Inflammatory macrophage treated with lipopolysaccharide for 1 hour (primary cell): ENCODE measurements at regions not wholly inside any gene's neighbourhood (a gene's known extent, or its start where the extent isn't known, plus 50 kb on each side); places are given as distances from the start of the nearest gene placed in this dataset.
"Not testable (repeated sequence)": the region's sequence is repeated elsewhere in the genome, so short reads cannot be mapped to it uniquely, and the experiment has no call there.

ENCODE experiments used
- DNase-seq, 2 donors: peaks; one replicate each; pipeline ENCODE4 v3.0.0-alpha.2; 2020 to 2022

DNA sequence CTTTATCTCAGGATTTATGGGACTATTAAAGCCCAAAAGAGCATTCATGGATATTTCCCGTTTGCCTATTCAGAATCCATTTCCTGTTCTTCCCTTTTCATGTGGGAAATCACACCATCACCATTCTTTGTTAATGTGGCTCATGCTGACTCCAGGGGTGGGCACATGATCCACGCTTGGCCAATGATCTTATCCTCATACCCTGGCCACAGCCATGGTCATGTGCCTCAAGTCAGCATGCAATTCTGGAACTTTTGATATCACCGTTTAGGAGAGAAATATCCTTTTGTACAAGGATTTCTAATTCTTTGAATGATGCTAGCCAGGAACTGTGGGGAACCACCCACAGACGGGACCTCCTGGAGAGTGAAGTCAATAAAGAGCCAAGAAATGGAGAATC lies 272.2 kb downstream of the PRELID2 start:
- DNase-seq: no peak

DNA sequence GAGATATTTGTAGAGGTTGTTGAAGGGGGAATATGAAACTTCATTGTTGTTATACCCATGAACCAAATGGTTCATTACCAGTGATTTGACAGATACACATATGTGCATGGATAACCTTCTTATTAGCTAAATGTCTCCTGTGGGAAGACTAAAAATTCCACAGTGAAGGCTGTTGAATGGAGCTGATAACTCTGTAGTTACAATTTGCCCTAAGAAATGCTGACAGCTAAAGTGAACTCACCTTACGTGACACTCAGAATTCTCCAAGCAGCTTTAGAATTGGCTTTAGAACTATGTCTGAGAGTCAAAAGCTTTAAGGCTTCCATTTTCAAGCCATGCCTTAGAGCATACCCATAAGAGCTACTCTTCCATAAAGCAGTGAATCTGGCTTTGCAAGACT lies 276.9 kb downstream of the PRELID2 start:
- no peak for DNase-seq

DNA sequence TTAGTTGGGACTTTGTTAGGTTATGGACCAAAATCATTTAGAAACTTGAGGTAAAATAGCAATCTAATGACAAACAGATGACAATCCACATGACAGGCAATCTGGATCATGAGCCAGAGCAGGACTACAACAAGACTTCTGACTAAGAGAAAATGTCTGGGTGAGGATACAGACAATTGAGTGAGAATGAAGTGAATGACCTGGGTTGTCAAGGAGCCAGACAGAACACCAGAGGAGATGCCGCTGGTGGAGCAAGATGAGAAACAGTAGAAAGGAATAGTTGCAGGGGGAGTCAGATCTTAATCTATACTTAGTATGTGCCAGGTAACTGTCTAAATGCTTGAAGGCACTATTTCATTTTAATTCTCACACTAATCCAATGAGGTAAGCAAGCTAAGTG lies 277.8 kb downstream of the PRELID2 start:
- no peak for DNase-seq

DNA sequence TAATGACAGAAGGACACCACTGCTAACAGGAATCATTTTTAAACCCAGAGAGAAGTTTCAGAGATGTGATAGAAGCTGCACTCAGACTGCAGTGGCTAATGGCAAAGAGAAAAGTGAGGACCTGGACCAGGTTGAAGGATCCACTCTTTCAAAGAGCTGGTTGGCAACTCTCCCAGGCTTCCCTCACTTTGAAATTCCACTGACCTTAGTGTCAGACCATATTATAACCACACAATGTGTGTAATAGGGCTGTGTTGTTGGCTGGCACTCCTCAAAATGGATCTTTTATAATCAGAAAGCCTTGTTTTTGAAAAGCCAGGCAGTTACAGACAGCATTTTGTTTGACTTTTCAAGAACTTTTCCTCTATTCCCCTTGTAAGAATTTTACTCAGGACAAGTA lies 280.7 kb downstream of the PRELID2 start:
- no peak for DNase-seq

DNA sequence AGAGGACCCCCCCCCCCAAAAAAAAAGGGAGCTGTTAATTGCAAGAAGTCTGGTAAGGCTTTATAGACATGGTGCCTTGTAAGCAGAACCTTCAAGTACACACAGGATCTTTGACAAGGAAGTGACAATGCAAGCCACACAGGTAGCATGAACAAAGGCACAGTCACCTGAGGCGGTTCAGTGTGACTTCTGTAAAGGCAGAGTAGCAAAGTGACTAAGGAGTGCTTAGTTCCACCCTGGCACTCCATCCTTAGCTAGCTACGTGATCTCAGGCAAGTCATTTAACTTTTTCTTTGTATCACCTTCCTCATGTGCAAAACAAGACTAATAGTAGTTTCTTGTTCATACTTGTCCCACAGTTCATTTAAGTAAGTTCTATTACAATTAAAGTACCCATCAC lies 282.0 kb downstream of the PRELID2 start:
- no peak for DNase-seq

DNA sequence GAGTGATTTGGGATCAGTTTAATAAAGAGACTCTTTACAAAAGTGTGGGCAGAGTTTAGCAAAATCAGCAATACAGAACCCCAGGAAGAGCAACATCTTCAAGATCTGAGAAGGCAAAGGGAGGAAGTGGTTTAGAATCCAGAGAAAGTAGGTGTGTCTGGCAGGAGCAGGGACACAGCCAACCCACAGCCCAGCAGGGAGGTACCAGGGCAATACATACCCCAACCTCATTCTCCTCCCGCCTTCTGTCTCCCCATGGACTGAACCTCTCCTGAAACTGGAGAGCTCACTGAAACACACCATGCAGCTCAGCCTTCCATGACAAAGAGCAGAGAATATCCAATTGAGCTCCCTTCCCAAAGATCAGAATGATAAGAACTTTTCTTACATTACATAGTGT lies 283.4 kb downstream of the PRELID2 start:
- no peak for DNase-seq

DNA sequence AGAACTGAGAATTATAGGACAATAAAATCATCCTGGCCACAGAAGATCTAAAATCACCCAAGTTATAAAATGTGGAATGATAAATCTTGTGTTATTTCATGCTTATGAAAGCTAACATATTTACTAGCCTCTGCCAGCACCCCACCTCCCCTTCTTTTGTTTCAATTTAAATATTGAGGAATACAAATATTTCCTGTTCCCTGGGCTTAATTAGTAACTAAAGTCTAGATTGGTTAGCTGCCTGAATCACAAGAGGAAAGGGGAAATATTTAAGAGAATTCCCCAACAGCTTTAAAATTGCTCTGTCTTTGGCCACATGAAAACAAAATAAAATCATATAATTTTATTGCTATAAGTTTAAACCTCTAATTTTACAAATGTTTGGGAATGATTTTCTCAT lies 287.0 kb downstream of the PRELID2 start:
- no peak for DNase-seq

DNA sequence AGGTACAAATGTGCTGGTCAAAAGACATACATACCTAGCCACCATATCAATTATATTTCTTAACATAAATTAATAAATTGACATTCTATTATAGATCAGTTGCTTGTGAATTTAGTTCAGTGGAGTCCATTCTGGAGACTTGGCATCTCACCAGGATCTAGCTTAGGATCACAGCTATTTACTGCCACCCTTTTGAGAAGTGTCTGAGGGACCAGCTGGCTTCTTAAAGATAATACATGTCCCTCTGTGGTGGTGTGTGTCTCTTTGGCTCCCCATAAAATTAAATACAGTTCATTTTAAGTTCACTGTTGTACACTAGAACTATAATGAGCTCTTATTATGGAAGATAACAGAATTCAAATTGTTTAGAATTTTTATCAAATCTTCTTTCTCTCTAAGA lies 290.7 kb downstream of the PRELID2 start:
- DNase-seq: no peak

DNA sequence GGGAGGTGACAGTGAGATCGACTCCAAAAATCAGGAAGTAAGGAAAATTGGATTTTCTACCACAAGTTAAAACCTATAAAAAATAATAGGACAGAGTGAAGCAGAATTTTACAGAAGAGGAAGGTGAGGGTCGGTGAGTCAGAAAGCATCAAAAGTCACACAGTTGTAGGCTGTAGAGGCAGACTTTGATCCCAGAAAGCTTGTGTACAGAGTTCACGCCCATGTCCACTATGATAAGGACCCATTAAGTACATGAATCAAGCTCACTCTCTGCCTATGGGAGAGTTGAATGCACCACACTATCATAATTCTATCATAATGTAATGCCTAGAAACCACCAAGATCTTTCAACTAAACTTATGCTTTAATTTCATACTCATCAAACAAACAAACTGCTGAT lies 291.2 kb downstream of the PRELID2 start:
- DNase-seq: no peak

DNA sequence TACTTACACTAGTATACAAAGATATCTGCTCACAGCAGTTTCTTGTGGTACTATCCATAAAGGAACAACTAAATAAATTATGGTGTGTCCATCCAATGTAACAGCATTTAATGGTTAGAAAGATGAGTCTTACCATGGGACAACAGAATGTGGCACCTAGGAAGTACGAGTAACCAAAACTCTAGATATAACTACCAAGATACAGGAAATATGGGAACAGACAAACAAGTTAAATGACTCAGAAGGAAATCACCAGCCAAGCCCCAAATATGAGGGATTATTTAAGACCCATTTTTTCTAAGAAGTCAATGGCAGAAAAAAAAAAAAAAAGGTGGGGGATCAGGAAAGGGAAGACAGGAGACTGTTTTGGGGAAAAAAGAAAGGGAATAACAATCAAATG lies 294.8 kb downstream of the PRELID2 start:
- no peak for DNase-seq

DNA sequence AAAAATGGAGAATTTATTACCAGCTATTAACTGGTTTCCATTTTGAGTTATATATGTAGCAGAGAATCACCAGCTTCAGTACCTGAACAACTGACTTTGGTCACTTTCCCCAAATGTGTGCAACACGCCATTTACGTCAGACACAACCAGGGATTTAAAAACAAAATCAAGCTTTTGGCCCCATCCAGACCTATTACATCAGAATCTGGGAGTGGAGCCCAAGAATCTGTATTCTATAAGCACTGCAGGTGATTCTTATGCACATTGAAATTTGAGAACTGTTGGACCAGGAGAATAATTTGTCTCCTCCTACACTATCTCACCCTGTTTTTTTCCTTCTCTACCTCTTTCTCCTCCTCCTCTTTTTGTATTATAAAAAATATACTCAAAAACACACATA lies 295.9 kb downstream of the PRELID2 start:
- DNase-seq: no peak

DNA sequence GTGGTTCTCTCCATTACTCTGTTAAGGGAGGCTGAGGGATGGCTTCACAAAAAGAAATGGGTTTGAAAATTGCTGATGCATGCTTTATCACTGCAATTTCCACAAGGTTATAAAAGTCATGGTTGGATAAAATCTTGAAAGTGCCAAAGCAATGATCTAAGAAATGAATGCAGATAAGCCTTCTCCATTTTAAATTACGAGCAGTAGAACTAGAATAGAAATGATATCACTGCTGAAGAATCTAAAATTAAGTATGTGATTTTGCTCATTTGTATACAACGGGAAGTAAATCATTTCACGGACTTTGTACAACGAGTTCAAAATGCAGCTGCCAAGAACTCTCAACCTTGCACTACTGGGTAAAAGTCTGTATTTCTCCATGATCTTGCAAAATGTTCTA lies 299.0 kb downstream of the PRELID2 start:
- no peak for DNase-seq

DNA sequence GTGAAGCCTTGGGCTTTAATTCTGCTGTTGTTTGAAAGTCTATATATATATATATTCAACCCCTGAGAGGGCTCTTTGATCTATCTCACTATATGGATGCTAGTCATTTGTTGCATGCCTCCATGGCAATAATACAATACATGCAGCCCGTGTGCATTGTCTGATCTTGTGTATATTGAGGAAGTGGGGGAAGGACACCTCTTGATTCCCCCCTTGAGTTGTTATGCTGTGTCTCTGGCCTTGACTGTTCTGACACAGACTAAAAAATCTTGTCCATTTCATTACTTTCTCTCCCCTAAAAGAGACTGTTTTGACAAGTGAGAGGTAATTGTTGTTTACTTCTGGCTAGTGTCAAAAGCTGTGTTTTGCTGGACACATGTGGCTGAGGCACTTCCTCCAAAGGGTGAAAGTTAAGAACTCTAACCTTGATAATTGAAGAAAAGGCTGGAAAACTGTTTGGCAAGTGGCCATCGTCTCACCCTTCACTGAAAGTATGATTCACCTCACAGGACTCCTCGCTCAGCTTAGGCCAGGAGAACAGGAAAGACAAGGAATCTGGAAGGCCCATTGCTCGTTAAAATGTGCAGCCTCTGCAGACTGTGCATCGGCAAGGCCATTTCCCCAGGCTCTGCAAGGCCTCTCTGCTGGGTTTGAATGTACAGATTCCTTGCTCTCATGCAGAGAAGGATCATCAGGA lies 304.0 kb downstream of the PRELID2 start:
- DNase-seq: no peak

DNA sequence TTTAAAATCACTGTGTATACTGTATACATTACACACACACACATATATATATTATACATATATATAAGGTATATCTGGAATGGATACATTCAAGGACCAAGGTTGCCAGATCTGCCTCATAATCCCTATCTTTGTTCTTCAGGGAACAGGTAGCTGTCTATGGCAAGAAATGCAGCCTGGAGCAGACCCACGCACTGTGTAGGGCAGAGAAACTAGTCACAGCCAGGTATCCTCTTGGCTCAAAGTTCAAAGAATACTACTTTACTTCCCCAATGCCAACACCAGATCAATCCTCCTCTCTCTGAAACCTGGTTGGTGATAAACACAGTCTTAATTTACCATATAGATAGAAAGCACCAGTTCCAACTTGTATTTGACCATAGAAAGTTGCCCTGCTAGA lies 313.6 kb downstream of the PRELID2 start:
- DNase-seq: no peak

DNA sequence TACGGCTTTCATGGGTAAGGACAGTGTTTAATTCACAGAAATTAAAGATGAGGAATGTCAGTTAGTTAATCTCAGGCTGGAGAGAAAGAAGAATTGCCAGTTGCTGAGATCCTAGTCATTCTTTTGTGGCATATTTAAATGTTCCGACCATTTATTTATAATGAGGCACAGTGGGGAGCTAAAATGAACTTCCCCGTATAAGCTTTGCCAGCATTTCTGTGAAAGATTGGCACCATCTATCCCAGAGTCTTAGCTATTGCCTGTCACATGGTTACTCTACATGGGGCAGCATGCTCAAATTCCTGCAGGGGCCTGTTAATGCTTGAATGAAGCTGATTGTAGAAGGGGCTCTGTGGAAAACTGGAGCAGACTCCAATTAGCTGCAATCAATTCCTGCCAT lies 314.1 kb downstream of the PRELID2 start:
- no peak for DNase-seq

DNA sequence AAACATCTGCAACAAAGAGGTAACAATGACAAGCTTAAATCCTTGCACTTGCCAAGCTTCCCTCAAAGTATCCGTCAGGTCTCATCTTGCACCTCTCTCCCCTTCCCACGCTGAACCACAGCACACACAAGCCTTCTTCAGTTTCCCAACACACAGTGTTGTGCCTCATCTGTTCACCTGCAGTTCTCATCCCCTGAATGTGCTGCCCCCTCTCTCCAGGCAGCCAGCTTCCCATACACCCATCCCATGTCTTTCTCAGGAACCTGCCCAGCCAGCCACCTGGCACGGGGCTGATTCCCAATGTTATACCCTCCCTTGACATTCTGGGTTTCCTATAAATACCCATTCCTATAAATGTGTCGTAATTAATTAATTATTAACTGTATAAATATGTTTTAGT lies 314.8 kb downstream of the PRELID2 start:
- DNase-seq: no peak

DNA sequence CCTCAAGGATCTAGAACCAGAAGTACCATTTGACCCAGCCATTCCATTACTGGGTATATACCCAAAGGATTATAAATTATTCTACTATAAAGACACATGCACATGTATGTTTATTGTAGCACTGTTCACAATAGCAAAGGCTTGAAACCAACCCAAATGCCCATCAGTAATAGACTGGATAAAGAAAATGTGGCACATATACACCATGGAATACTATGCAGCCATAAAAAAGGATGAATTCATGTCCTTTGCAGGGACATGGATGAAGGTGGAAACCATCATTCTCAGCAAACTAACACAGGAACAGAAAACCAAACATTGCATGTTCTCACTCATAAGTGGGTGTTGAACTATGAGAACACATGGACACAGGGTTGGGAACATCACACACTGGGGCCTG lies 317.6 kb downstream of the PRELID2 start:
- DNase-seq: not testable (repeated sequence)

DNA sequence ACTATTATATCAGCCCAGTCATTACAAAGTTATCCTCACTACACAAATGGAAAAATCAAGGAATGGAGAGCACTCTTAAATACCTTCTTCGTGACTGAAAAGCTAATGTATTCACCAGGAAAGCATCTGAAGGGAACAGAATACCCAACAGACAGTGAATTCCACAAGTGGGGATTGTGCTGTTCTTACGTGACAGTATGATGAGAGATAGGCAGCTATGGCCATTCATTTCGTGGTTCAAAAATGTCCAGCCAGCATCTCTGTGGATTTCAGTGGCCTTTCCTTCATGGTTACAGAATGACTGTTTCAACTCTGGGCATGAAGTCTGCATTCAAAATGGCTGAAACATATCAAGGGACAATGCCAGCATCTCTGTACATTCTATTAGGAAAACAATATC lies 323.8 kb downstream of the PRELID2 start:
- no peak for DNase-seq

DNA sequence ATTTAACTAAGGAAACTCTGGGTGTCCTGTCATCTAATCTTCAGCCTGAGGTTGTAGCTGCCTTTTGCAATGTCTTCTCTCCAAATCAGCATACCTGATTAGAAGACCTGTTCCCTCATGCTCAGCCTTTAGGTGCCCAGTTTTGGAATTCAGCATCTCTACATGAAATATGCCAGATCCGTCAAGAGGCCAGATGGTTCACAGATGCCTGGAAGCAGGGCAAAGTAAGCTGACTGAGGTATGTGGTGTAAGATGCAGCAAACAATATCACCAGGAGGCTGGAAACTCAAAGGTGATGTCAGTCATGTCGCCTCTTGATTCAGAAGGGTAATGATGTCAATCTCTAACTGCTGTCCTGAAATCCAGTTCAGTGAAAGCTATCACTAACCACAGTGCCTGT lies 324.4 kb downstream of the PRELID2 start:
- no peak for DNase-seq

DNA sequence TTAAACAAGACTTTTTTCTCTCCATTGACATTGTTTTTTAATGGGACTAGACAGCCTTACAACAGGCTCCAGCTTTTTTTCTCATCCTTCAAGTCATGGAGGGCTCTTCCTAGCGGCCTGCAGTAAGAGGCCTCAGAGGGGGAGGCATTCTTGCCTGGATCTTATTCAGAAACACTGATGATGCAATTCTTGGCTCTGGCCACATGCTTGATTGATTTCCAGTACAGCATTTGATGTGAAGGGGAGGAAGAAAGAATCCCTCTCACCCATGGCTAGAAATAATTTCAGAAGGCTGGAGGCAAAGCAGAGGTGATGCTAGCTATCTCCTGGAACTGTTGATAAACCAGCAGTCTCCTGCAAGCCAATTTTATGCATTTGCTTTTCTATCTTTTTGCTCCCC lies 324.8 kb downstream of the PRELID2 start:
- no peak for DNase-seq

DNA sequence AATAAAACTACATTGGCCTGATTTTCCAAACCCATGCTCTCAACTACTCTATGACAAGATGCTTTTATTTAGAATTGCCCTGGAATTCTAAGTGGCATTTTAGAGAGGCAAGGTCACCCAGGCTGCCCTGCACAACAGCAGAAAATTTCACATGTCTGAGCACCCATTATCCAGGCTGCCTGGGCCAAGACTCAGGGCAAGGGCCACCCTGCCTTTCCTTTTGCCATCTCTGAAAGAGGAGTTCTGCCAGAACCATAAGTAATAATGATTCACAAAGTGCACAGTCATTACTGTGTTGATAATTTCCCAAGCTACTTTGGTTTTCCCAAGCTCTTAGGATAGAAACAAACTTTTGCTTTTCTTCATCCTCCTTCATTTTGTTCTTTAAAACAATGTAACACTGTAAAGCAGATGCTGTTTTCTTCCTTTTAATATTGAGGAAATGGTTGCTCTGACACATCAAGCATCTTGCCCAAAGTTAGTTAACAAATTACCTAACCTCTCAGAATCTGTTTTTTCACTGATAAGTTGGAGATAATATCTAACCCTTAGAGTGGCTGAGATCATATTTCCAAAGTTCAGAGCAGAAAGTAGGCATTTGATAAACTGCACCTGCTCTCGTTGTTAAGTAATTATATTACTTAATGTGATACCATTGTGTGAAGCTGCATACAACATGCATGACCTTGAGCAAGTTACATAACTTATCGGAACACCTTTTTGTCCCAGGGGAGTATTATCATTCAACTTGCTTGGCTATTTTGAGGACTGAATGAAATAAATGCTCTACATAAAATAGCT lies 325.6 kb downstream of the PRELID2 start:
- DNase-seq: no peak

DNA sequence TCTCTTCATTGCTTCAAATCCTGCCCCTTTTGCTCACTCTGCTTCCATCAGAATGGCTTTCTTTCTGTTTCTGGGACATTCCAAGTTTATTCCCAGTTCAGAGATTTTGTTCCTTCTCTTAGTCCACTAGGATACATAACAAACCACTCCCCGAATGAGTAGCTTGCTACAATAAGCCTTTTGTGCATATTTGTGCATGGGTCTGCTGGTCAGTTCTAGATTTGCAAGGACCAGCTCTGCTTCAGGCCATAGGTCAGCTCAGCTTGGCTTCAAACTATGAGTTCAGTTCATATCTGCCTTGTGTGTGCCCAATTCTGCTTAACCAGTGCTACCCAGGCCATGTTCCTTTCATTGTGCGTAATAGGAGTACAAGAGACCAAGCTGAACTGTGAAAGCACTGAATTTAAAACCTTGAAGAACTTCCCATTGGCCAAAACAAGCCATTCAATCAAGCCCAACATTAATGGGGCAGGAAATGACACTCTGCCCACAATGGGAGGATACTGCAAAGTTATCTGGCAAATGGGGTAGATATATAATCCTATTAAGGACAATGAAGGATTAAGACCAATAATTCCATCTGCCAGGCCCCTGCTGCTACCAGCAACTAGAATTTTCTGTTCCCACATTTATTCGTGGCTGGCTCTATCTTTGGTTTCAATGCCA lies 328.8 kb downstream of the PRELID2 start:
- no peak for DNase-seq

DNA sequence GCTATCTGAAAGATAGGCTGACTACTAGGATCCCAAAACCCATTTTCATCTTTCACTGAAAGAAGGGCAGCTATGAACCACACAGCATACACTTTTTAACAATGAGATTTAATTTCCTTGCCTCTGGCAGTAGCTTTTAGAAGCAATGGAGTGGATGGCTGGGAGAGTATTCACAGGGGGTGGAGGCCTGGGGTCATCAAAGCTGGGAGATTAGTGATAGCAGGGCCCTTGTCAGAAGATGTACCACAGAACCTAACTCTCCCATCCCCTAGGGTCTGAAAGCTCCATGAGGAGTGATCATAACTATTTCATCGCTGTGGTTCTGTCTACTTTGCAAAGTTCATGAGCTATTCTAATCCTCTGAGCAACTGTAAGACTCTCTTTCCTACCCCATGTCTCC lies 332.2 kb downstream of the PRELID2 start:
- no peak for DNase-seq

DNA sequence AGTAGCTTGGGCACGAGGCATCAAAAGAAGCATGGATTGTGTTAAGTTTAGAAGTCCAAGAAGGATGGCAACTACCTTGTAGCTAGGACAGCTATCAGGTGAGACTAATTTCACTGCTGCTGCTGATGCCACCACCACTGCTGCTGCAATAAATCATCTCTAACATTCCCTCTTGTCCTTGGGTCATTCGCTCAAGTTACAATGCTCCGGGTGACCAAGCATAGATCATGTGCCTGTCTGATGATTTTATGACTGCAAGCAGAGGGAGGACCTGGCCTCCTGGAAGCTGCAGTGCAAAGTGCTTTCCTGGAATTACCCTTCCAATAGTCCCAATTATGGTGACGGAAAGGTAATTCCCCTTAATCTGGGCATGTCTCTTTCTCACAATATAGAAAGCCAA lies 334.4 kb downstream of the PRELID2 start:
- no peak for DNase-seq
